Esophagus squamous epithelium (tissue), 5 donors: ENCODE measurements at regions not wholly inside any gene's neighbourhood (a gene's known extent, or its start where the extent isn't known, plus 50 kb on each side); places are given as distances from the start of the nearest gene placed in this dataset.

Source experiments
- DNase-seq: peaks from one replicate; lab custom pipeline; 2025; lab: John Stamatoyannopoulos, UW
- H3K27ac ChIP-seq, 4 donors: fragments of 200-600 bp; sonication (generic); one replicate each; pipeline ENCODE4 v1.5.1; 2016 to 2019; ENCODE audit warnings: mild to moderate bottlenecking in 1 of 4
- H3K27me3 ChIP-seq, 4 donors: fragments of 200-600 bp; sonication (generic); 1 replicate in 3 of 4; 2 replicates in 1 of 4; pipeline versions ENCODE4 v1.5.1 to v1.6.0; 2017 to 2021; ENCODE audit warnings: antibody characterized with exemption in 1 of 4
- H3K36me3 ChIP-seq, 3 donors: fragments of 200-600 bp; sonication (generic); one replicate each; pipeline ENCODE4 v1.5.1; 2016 to 2019
- H3K4me1 ChIP-seq, 3 donors: fragments of 200-600 bp; sonication (generic); one replicate each; pipeline ENCODE4 v1.5.1; 2017 to 2019
- H3K4me3 ChIP-seq, 4 donors: fragments of 200-600 bp; sonication (generic); 1 replicate in 3 of 4; 2 replicates in 1 of 4; pipeline ENCODE4 v1.5.1; 2016 to 2019; ENCODE audit warnings: mild to moderate bottlenecking in 2 of 4, moderate library complexity in 1 of 4
- H3K9me3 ChIP-seq, 3 donors: fragments of 200-600 bp; sonication (generic); one replicate each; pipeline ENCODE4 v1.5.1; 2016 to 2019
- POLR2A ChIP-seq, 4 donors: fragments of 450-650 bp; IDR thresholded peaks; one replicate each; pipeline ENCODE4 v1.6.1; 2017; ENCODE audit warnings: antibody characterized with exemption in 4 of 4, mild to moderate bottlenecking in 4 of 4, moderate library complexity in 3 of 4
- WGBS, 2 donors: methylation state at CpG; one replicate each; pipeline ENCODE4 v1.1.5; 2018; 5-methylcytosine and 5-hydroxymethylcytosine counted together
- intact Hi-C: fragments of 100-400 bp; cut with DNase I; formaldehyde crosslinking; loops from one replicate; pipeline ENCODE4 v1.15.0; 2022
- TF ChIP-seq, protein P1 (sequence below), 6 experiments: fragments of 450-650 bp in 4 of 6; fragments of 200-600 bp in 2 of 6; sonication (generic) in 2 of 6; IDR thresholded peaks; one replicate each; pipeline ENCODE4 v1.5.1; 2016 to 2019; ENCODE audit warnings: antibody characterized with exemption in 6 of 6, mild to moderate bottlenecking in 4 of 6, moderate library complexity in 4 of 6
- donor health status: DM: yes; HTN: yes; CAD: no.

GRCh38 chr2:42967959-42968674 lies 175.7 kb upstream of the HAAO start:
- H3K9me3 ChIP-seq: no peaks in the 10 kb centered on the region
- H3K27me3 ChIP-seq: no peaks in the 10 kb centered on the region
- intact Hi-C loops: no loop called here
- 55 to 80% methylated on average over 1 to 2 of the region's 15 CpGs for WGBS, 2 donors
- no peak for DNase-seq
- peak overlapping the region in 3 of 4 donors; percentile 42 to 83 (median 60) for H3K27ac ChIP-seq
- no peaks in the 10 kb centered on the region for H3K36me3 ChIP-seq
- H3K4me3 ChIP-seq: no peak overlapping the region
- peaks cover 0 to 47% (median 8%) of the 10 kb centered on the region in 3 donors for H3K4me1 ChIP-seq
- TF ChIP-seq POLR2A (IDR thresholded peaks at IDR 0.05): no peak
- TF ChIP-seq, protein P1, sequence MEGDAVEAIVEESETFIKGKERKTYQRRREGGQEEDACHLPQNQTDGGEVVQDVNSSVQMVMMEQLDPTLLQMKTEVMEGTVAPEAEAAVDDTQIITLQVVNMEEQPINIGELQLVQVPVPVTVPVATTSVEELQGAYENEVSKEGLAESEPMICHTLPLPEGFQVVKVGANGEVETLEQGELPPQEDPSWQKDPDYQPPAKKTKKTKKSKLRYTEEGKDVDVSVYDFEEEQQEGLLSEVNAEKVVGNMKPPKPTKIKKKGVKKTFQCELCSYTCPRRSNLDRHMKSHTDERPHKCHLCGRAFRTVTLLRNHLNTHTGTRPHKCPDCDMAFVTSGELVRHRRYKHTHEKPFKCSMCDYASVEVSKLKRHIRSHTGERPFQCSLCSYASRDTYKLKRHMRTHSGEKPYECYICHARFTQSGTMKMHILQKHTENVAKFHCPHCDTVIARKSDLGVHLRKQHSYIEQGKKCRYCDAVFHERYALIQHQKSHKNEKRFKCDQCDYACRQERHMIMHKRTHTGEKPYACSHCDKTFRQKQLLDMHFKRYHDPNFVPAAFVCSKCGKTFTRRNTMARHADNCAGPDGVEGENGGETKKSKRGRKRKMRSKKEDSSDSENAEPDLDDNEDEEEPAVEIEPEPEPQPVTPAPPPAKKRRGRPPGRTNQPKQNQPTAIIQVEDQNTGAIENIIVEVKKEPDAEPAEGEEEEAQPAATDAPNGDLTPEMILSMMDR (IDR thresholded peaks at IDR 0.05): no peak

DNA sequence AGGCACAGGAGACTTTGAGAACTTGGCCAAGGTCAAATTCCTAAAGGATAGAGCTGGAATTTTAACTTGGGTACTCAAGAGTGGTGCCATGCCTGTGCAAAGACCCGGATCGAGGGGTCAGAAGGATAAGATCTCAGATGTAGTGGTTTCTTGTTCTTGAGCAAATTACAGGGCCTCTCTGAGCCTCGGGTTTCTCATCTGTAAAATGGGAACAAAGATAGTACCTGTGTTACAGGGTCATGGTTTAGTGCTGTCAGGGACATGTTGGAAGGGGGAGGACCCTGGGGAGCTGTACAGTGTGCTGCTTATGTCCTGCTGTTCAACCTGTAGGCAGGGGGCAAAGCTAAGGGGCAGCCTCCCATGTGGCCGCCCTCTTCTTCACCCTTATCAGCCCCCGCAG lies 173.5 kb upstream of the HAAO start:
- no peak for DNase-seq
- H3K4me3 ChIP-seq: no peak overlapping the region
- H3K36me3 ChIP-seq: no peaks in the 10 kb centered on the region
- TF ChIP-seq, protein P1 (IDR thresholded peaks at IDR 0.05): no peak
- no peak for TF ChIP-seq POLR2A (IDR thresholded peaks at IDR 0.05)
- H3K27ac ChIP-seq: no peak overlapping the region
- H3K9me3 ChIP-seq: no peaks in the 10 kb centered on the region
- H3K27me3 ChIP-seq: no peaks in the 10 kb centered on the region
- WGBS, 2 donors: 72 to 98% methylated on average over 3 of the region's 5 CpGs
- H3K4me1 ChIP-seq: peaks cover 12 to 53% (median 25%) of the 10 kb centered on the region in 3 donors
- intact Hi-C loops: no loop called here

- WGBS, 2 donors: 86 to 93% methylated on average over 3 to 4 of the region's 4 CpGs
- intact Hi-C loops: no loop called here
- Histone ChIP-seq H3K9me3 (no peaks in the 10 kb centered on the region), H3K36me3 (no peaks in the 10 kb centered on the region), H3K27me3 (no peaks in the 10 kb centered on the region), H3K4me3 (no peak overlapping the region), H3K4me1 (peaks cover 12 to 60% (median 32%) of the 10 kb centered on the region in 3 donors), H3K27ac (peak overlapping the region in 3 of 4 donors; percentile 19 to 87 (median 75))
- no peak for DNase-seq
- no peak for TF ChIP-seq POLR2A (IDR thresholded peaks at IDR 0.05)
- TF ChIP-seq, protein P1 (IDR thresholded peaks at IDR 0.05): no peak
Observed at GRCh38 chr2:42965196-42965595, 172.8 kb upstream of the HAAO start.

DNA sequence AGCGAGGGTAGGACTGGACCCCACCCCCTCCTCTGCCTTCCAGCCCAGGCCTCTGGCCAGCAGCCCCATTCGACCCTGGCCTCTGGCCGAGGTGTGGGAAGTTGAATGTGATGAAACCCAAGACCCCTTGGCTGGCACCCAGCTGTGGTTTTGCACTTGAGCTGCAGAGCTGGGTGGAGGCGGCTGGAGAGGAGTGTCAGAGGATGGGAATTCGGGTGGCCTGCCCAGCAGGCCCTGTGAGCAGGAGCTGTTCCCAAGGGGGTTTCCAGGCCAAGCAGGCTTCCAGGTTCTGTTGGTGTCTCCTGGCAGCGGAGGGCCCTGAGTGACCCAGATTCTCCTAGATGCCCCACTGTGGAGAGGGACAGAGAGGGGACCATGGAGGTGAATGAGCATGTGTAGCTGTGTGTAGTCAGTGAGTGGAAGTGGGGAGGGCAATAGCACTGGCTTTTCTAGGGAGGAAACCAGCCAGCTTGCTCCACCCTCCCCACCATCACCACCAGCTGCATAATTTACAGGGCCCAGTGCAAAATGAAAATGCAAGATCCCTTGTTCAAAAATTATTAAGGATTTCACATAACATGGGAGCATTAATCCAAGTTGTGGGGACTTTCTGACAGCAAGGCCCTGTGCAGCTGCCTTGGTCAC lies 172.2 kb upstream of the HAAO start:
- no peak overlapping the region for H3K4me3 ChIP-seq
- DNase-seq: no peak
- H3K27me3 ChIP-seq: no peaks in the 10 kb centered on the region
- TF ChIP-seq POLR2A (IDR thresholded peaks at IDR 0.05): no peak
- TF ChIP-seq, protein P1 (IDR thresholded peaks at IDR 0.05): no peak
- H3K9me3 ChIP-seq: no peaks in the 10 kb centered on the region
- WGBS, 2 donors: 43 to 70% methylated on average over 3 to 6 of the region's 6 CpGs
- no peaks in the 10 kb centered on the region for H3K36me3 ChIP-seq
- peak overlapping the region in 3 of 4 donors; percentile 19 to 87 (median 75) for H3K27ac ChIP-seq
- intact Hi-C loops: no loop called here
- peaks cover 12 to 67% (median 36%) of the 10 kb centered on the region in 3 donors for H3K4me1 ChIP-seq

DNA sequence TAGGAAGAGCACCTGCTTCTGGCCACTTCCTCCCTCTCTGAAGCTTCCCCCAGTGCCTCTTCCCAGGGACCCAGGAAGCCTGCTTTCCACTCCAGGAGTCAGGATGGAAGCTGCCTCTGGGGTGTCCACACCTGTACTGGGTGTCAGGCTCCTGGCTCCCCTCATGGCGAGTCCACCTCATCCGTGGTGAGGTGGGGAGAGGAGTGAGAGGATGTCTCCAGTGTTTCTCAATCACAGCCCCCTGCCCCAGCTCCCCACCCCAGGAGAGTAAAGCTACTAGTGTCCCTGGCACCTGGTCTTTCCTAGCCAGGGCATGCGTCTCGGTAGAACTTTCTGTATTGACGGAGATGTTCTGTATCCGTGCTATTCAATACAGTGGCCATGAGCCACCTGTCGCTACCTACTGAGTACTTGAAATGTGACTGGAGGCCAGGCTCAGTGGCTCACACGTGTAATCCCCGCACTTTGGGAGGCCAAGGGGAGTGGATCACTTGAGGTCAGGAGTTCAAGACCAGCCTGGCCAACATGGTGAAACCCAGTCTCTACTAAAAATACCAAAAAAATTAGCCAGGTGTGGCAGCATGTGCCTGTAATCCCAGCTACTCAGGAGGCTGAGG lies 171.2 kb upstream of the HAAO start:
- no peak for DNase-seq
- intact Hi-C loops: no loop called here
- WGBS, 2 donors: 92 to 100% methylated on average over 1 to 7 of the region's 9 CpGs
- Histone ChIP-seq H3K36me3 (no peaks in the 10 kb centered on the region), H3K27me3 (no peaks in the 10 kb centered on the region), H3K9me3 (no peaks in the 10 kb centered on the region), H3K4me1 (peaks cover 12 to 71% (median 46%) of the 10 kb centered on the region in 3 donors), H3K4me3 (no peak overlapping the region), H3K27ac (peak overlapping the region in 2 of 4 donors; percentile 87 to 89)
- TF ChIP-seq, protein P1 (IDR thresholded peaks at IDR 0.05): no peak
- no peak for TF ChIP-seq POLR2A (IDR thresholded peaks at IDR 0.05)
